Activated CD8-positive, alpha-beta T cell treated with anti-CD3 and anti-CD28 coated beads for 36 hours (primary cell): ENCODE measurements at regions not wholly inside any gene's neighbourhood (a gene's known extent, or its start where the extent isn't known, plus 50 kb on each side); places are given as distances from the start of the nearest gene placed in this dataset.

ENCODE experiments used
- ATAC-seq: fragments of 200-7000 bp; cut with Tn5 transposase; one replicate; pipeline ENCODE4 v1.10.0; 2021; ENCODE audit warnings: mild to moderate bottlenecking, moderate library complexity
- CTCF ChIA-PET: fragments of 350-600 bp; sonication (Branson Sonifier 250); formaldehyde crosslinking; loops from one replicate; lab custom pipeline; 2021; ENCODE audit warnings: antibody characterized with exemption; lab: Charles Lee
- POLR2A ChIA-PET: fragments of 350-600 bp; sonication (Branson Sonifier 250); formaldehyde crosslinking; loops from one replicate; lab custom pipeline; 2021; ENCODE audit warnings: antibody characterized with exemption; lab: Charles Lee
- DNase-seq: peaks from one replicate; pipeline ENCODE4 v3.0.0-alpha.2; 2020
- H3K27ac Mint-ChIP-seq: one replicate; pipeline ENCODE4 v1.8.0; 2021; ENCODE audit warnings: mild to moderate bottlenecking, mixed read lengths
- H3K27me3 Mint-ChIP-seq: one replicate; pipeline ENCODE4 v1.8.0; 2021; ENCODE audit warnings: mixed read lengths
- H3K36me3 Mint-ChIP-seq: one replicate; pipeline ENCODE4 v1.8.0; 2021; ENCODE audit warnings: low read depth, mixed read lengths
- H3K4me1 Mint-ChIP-seq: one replicate; pipeline ENCODE4 v1.8.0; 2021; ENCODE audit warnings: low read depth, mixed read lengths
- H3K4me3 Mint-ChIP-seq: one replicate; pipeline ENCODE4 v1.8.0; 2021; ENCODE audit warnings: mild to moderate bottlenecking, moderate library complexity, mixed read lengths
- H3K9me3 Mint-ChIP-seq: one replicate; pipeline ENCODE4 v1.8.0; 2021; ENCODE audit warnings: mixed read lengths
- intact Hi-C: fragments of 100-400 bp; cut with micrococcal nuclease; formaldehyde crosslinking; loops from one replicate; pipeline ENCODE4 v1.10.0; 2022
- TF ChIP-seq, protein P1 (sequence below): fragments of 200-600 bp; IDR thresholded peaks from one replicate; pipeline ENCODE4 v1.8.0; 2022; ENCODE audit warnings: antibody characterized with exemption, mild to moderate bottlenecking

DNA sequence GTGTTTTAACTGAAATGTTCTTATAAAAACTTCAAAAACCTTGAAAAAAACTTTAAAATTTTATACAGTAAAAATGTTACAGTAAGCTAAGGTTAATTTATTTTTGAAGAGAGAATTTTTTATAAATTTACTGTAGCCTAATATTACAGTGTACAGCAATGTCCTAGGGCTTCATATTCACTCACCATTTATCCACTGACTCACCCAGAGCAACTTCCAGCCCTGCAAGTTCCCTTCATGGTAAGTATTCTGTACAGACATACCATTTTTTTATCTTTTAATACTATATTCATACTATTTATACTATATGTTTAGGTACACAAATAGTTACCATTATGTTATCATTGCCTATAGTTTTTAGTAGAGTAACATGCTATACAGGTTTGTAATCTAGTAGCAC lies 396.7 kb upstream of the MMADHC start:
- H3K27me3 Mint-ChIP-seq: no peaks in the 10 kb centered on the region
- no peaks in the 10 kb centered on the region for H3K4me1 Mint-ChIP-seq
- intact Hi-C loops: no loop called here
- no peak for DNase-seq
- TF ChIP-seq, protein P1, sequence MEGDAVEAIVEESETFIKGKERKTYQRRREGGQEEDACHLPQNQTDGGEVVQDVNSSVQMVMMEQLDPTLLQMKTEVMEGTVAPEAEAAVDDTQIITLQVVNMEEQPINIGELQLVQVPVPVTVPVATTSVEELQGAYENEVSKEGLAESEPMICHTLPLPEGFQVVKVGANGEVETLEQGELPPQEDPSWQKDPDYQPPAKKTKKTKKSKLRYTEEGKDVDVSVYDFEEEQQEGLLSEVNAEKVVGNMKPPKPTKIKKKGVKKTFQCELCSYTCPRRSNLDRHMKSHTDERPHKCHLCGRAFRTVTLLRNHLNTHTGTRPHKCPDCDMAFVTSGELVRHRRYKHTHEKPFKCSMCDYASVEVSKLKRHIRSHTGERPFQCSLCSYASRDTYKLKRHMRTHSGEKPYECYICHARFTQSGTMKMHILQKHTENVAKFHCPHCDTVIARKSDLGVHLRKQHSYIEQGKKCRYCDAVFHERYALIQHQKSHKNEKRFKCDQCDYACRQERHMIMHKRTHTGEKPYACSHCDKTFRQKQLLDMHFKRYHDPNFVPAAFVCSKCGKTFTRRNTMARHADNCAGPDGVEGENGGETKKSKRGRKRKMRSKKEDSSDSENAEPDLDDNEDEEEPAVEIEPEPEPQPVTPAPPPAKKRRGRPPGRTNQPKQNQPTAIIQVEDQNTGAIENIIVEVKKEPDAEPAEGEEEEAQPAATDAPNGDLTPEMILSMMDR: no peak
- no peak overlapping the region for H3K27ac Mint-ChIP-seq
- no peaks in the 10 kb centered on the region for H3K36me3 Mint-ChIP-seq
- H3K4me3 Mint-ChIP-seq: no peak overlapping the region
- ChIA-PET CTCF (no interaction called here), POLR2A (no interaction called here)
- peaks cover 2% of the 10 kb centered on the region for H3K9me3 Mint-ChIP-seq
- no peak for ATAC-seq

DNA sequence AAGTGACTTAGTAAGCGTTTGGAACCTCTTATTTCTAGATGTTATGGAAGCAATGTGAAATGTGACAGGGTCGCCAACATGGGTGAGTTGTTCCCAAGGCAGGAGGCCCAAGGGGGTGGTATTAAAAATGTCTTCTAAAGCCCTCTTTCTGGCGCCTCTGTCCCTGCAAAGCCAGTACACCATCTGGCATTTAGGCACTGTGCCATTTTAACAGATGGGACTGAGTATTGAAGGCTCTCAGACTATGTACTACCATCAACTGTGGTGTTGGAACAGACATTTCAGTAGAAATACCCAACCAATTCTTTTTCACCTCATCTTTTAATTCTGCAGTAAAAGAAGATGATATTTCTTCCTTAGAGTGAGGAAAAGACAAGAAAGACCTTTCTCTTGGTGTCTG lies 384.5 kb upstream of the MMADHC start:
- intact Hi-C loops: no loop called here
- ChIA-PET POLR2A (no interaction called here), CTCF (no interaction called here)
- no peaks in the 10 kb centered on the region for H3K4me1 Mint-ChIP-seq
- TF ChIP-seq, protein P1: no peak
- DNase-seq: no peak
- no peak overlapping the region for H3K27ac Mint-ChIP-seq
- H3K27me3 Mint-ChIP-seq: no peaks in the 10 kb centered on the region
- no peak overlapping the region for H3K4me3 Mint-ChIP-seq
- no peaks in the 10 kb centered on the region for H3K36me3 Mint-ChIP-seq
- no peak for ATAC-seq
- H3K9me3 Mint-ChIP-seq: peaks cover 6% of the 10 kb centered on the region

DNA sequence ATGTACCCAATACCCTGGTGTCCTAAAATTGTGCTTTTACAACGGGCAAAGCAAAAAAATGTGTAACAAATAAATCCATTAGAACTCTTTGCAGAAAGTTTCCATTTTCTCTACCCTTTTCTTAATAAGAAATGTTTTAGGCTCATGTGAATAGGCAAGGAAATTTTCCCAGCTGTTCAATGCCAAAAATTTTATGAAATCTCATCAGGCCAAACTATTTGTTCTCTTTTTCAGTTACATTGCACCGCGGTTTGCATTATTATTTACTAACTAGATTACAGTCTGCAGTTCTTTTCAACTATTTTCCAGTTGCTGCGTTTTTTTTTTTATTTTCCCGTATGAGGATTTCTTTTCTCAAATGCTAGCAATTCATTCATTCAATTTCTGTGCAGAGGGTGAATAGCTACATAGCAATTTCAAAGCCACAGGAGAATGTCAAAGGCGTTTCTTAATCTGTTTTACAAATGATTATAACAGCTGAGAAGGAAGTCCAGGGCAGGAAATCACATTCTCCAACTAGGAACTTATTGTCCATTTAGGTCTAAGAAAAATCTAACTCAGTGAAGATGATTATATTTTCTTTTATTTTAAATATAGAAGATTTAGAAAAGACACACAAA lies 367.5 kb upstream of the MMADHC start:
- H3K9me3 Mint-ChIP-seq: peaks cover 5% of the 10 kb centered on the region
- ATAC-seq (no peak), DNase-seq (no peak)
- POLR2A ChIA-PET: no interaction called here
- CTCF ChIA-PET: no interaction called here
- H3K36me3 Mint-ChIP-seq: no peaks in the 10 kb centered on the region
- H3K27ac Mint-ChIP-seq: no peak overlapping the region
- H3K4me3 Mint-ChIP-seq: no peak overlapping the region
- TF ChIP-seq, protein P1: no peak
- H3K4me1 Mint-ChIP-seq: no peaks in the 10 kb centered on the region
- intact Hi-C loops: no loop called here
- H3K27me3 Mint-ChIP-seq: no peaks in the 10 kb centered on the region

DNA sequence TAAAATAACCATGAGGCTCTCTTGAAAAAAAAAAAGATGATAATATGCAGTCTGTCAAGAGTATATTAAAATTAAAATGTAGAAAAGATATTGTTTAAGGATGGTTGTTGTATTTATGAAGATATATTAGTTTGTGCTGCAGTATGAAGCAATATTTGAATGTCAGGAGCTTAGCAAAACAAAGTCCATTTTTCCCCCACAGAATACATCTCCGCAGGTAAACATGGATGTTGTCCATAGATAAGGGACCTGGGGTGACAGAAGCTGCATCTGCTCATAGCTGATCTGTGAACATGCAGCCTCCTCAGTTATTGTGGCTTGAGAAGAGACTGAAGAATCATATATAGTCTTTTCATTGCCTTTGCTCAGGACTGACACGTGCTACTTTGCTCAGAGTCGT lies 366.1 kb upstream of the MMADHC start:
- no peak overlapping the region for H3K4me3 Mint-ChIP-seq

DNA sequence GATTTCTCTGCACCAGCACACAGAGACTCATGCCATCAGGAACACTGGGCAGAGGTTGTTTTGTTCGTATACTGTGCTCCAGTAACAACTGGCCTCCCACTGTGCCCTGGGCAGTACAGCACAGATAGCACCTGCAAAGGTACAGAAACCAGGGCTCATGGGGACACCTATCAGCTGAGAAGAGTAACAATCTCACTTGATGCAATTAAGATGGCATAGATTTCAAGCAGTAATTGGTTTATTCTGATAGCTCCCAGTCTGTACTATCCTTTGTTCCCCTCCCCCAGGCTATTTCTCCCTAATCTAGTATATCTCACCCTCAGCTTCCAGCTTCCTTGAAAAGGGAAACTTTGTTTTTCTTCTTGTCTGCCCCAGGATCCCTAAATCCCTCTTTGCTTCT lies 343.9 kb upstream of the MMADHC start:
- H3K27me3 Mint-ChIP-seq: no peaks in the 10 kb centered on the region

More for the DNA sequence above, 366.1 kb upstream of the MMADHC start:
- Mint-ChIP-seq H3K27ac (no peak overlapping the region), H3K9me3 (peaks cover 5% of the 10 kb centered on the region), H3K36me3 (no peaks in the 10 kb centered on the region), H3K27me3 (no peaks in the 10 kb centered on the region), H3K4me1 (no peaks in the 10 kb centered on the region)
- intact Hi-C loops: no loop called here
- ATAC-seq: no peak
- ChIA-PET CTCF (no interaction called here), POLR2A (no interaction called here)
- DNase-seq: no peak
- TF ChIP-seq, protein P1: no peak

More for the DNA sequence above, 343.9 kb upstream of the MMADHC start:
- ATAC-seq (no peak), DNase-seq (no peak)
- TF ChIP-seq, protein P1: no peak
- POLR2A ChIA-PET: no interaction called here
- no peaks in the 10 kb centered on the region for H3K36me3 Mint-ChIP-seq
- no peak overlapping the region for H3K4me3 Mint-ChIP-seq
- CTCF ChIA-PET: no interaction called here
- no peaks in the 10 kb centered on the region for H3K9me3 Mint-ChIP-seq
- no peaks in the 10 kb centered on the region for H3K4me1 Mint-ChIP-seq
- no peak overlapping the region for H3K27ac Mint-ChIP-seq
- intact Hi-C loops: no loop called here
